ENCODE measurements at regions not wholly inside any gene's neighbourhood (a gene's known extent, or its start where the extent isn't known, plus 50 kb on each side); places are given as distances from the start of the nearest gene placed in this dataset.

- TF ChIP-seq POLR2AphosphoS5 (IDR thresholded peaks at IDR 0.05) (no peak), CTCF (IDR thresholded peaks at IDR 0.05 in 8 of 11, conservative IDR thresholded peaks at IDR 0.05 in 3 of 11) (no peak), POLR2A (IDR thresholded peaks at IDR 0.05) (no peak)
Observed at GRCh38 chr10:14380746-14381145, 50.0 kb upstream of the FRMD4A start.
